BLaER1 treated with 17β-estradiol and CSF1 and Interleukin-3, amounts not matched to agents 10 nM and 100 nM (cell line): ENCODE measurements at regions not wholly inside any gene's neighbourhood (a gene's known extent, or its start where the extent isn't known, plus 50 kb on each side); places are given as distances from the start of the nearest gene placed in this dataset.

Source experiments
- H3K27ac ChIP-seq, 11 experiments: shearing (Covaris generic); formaldehyde crosslinking; 2 replicates each; pipeline ENCODE4 v1.8.1; 2022
- H3K27me3 ChIP-seq, 11 experiments: shearing (Covaris generic); formaldehyde crosslinking; 2 replicates each; pipeline ENCODE4 v1.8.1; 2022
- H3K36me3 ChIP-seq, 11 experiments: shearing (Covaris generic); formaldehyde crosslinking; 2 replicates each; pipeline ENCODE4 v1.8.1; 2022
- H3K4me1 ChIP-seq, 10 experiments: shearing (Covaris generic); formaldehyde crosslinking; 2 replicates each; pipeline ENCODE4 v1.8.1; 2022
- H3K4me2 ChIP-seq, 11 experiments: shearing (Covaris generic); formaldehyde crosslinking; 2 replicates each; pipeline ENCODE4 v1.8.1; 2022
- H3K4me3 ChIP-seq, 10 experiments: shearing (Covaris generic); formaldehyde crosslinking; 2 replicates each; pipeline ENCODE4 v1.8.1; 2022
- H3K9ac ChIP-seq, 11 experiments: shearing (Covaris generic); formaldehyde crosslinking; 2 replicates each; pipeline ENCODE4 v1.8.1; 2022
- H3K9me3 ChIP-seq, 11 experiments: shearing (Covaris generic); formaldehyde crosslinking; replicated peaks in 1 of 11; 2 replicates each; pipeline ENCODE4 v1.8.1; 2022
- H4K20me1 ChIP-seq, 11 experiments: shearing (Covaris generic); formaldehyde crosslinking; 2 replicates each; pipeline ENCODE4 v1.8.1; 2022
- Cebpa-rat ChIP-seq, 11 experiments: shearing (Covaris generic); IDR thresholded peaks; 2 replicates each; pipeline ENCODE4 v1.8.1; 2022

DNA sequence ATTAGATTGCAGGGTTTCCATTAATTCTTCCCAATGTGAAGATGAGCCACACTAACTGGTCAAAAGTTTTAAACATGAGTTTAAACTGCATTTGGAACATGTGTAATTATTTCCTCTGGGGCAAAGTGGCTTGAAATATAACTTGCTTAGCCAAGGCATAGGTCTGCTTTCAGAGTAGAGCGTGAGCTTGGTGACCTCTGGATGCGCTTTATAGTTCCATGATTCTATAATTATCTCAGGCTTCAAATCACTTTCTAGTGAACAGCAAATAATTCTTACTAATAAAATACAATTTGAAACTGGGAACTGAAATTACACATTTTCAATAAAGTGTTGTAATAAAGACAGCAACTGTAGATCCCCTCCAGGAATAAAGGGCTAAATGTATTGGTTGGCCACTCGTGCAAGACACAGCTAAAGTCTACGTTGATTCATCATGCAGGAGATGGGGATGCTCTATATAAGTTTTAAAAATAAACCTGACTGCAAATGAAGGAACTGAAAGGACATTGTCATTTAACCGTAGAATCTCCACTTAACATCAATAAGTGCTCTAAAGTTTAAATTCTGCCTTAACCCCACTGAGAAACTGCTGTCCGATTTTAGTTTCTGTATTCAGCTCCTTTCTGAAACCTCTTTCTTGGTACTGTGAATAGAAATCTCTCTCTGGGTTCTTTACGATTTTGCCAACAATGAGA is 460.0 kb downstream of the PSAT1 start:
- no peaks in the 10 kb centered on the region for H3K27me3 ChIP-seq
- H4K20me1 ChIP-seq = no peaks in the 10 kb centered on the region
- peaks cover 0 to 9% (median 0%) of the 10 kb centered on the region in 11 experiments; a peak in 4 of 22 replicates for H3K9me3 ChIP-seq
- H3K4me3 ChIP-seq = peak overlapping the region in 2 of 10 experiments; percentile 16 to 21; a peak in 1 of 20 replicates
- H3K36me3 ChIP-seq = no peaks in the 10 kb centered on the region
- peaks cover 15 to 33% (median 25%) of the 10 kb centered on the region in 10 experiments for H3K4me1 ChIP-seq
- peak overlapping the region in 6 of 11 experiments; percentile 5 to 35 (median 30); a peak in 6 of 22 replicates for H3K27ac ChIP-seq
- peak overlapping the region; percentile 45 to 76 (median 61) for H3K4me2 ChIP-seq
- no peak for TF ChIP-seq Cebpa-rat (IDR thresholded peaks at IDR 0.05)
- H3K9ac ChIP-seq = peak overlapping the region in 1 of 11 experiments; percentile 43; a peak in 2 of 22 replicates

DNA sequence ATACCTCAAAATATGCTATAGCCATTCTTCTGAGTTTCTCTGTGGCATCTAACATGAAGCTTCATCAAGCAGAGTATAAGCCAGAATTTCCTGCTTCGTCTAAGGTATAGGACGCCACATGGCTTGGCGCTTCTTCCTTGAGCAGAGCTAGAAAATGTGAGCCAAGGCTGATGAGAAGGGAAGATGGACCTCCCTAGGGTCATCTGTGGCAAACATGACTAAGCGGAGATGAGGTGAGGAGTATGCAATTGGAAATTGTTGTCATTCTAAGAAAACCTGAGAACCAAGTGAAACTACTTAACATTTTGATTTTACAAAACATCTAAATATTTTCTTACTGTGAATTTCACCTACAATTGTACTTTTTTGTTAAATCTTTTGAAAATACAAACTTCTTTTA is 466.5 kb downstream of the PSAT1 start:
- peaks cover 0 to 9% (median 0%) of the 10 kb centered on the region in 11 experiments; a peak in 2 of 22 replicates for H3K9me3 ChIP-seq
- H3K4me3 ChIP-seq = no peak overlapping the region
- peaks cover 0 to 56% (median 31%) of the 10 kb centered on the region in 10 experiments; a peak in 15 of 20 replicates for H3K4me1 ChIP-seq
- no peak overlapping the region for H3K27ac ChIP-seq
- H4K20me1 ChIP-seq = no peaks in the 10 kb centered on the region
- no peak overlapping the region for H3K9ac ChIP-seq
- H3K4me2 ChIP-seq = peak overlapping the region in 3 of 11 experiments; percentile 10 to 17 (median 14); a peak in 5 of 22 replicates
- no peak for TF ChIP-seq Cebpa-rat (IDR thresholded peaks at IDR 0.05)
- no peaks in the 10 kb centered on the region for H3K27me3 ChIP-seq
- H3K36me3 ChIP-seq = no peaks in the 10 kb centered on the region

GRCh38 chr9:78765861-78766260 is 468.9 kb downstream of the PSAT1 start:
- Histone ChIP-seq H3K4me2 (peak overlapping the region in 7 of 11 experiments; percentile 35 to 67 (median 46); a peak in 14 of 22 replicates), H3K9me3 (no peaks in the 10 kb centered on the region), H3K36me3 (no peaks in the 10 kb centered on the region), H3K4me1 (peaks cover 0 to 51% (median 30%) of the 10 kb centered on the region in 10 experiments; a peak in 16 of 20 replicates), H3K4me3 (no peak overlapping the region), H3K27ac (no peak overlapping the region), H3K27me3 (no peaks in the 10 kb centered on the region), H3K9ac (no peak overlapping the region), H4K20me1 (no peaks in the 10 kb centered on the region)
- no peak for TF ChIP-seq Cebpa-rat (IDR thresholded peaks at IDR 0.05)

- H3K27ac ChIP-seq = no peak overlapping the region
- no peak for TF ChIP-seq Cebpa-rat (IDR thresholded peaks at IDR 0.05)
- H3K4me1 ChIP-seq = peaks cover 0 to 51% (median 30%) of the 10 kb centered on the region in 10 experiments; a peak in 16 of 20 replicates
- H3K9ac ChIP-seq = no peak overlapping the region
- H3K27me3 ChIP-seq = no peaks in the 10 kb centered on the region
- no peaks in the 10 kb centered on the region for H4K20me1 ChIP-seq
- no peaks in the 10 kb centered on the region for H3K36me3 ChIP-seq
- H3K9me3 ChIP-seq = no peaks in the 10 kb centered on the region
- no peak overlapping the region; a peak in 1 of 22 replicates for H3K4me2 ChIP-seq
- H3K4me3 ChIP-seq = no peak overlapping the region
Measured at GRCh38 chr9:78767490-78767889, 470.6 kb downstream of the PSAT1 start.

DNA sequence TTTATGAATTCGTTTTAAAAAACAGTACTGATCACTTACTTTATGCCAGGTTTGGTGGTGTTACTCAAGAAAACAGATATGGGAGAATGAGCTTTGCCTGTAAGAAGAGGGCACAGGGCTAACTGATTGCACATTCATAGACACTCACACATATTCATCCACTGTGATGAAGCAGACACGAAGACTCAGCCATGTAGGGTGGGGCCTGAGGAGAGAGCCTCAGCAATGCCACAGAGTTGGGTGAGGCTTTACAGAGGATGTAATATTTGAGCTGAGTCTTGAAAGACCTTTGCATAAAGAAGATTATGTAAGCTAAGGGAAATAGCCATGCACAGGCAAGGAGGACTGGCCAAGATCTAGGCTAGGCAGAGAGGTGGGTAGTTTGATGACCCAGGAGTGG is 472.8 kb downstream of the PSAT1 start:
- no peak overlapping the region; a peak in 1 of 22 replicates for H3K4me2 ChIP-seq
- H4K20me1 ChIP-seq = no peaks in the 10 kb centered on the region
- no peak overlapping the region for H3K4me3 ChIP-seq
- TF ChIP-seq Cebpa-rat (IDR thresholded peaks at IDR 0.05) = no peak
- H3K36me3 ChIP-seq = no peaks in the 10 kb centered on the region
- peaks cover 0 to 30% (median 20%) of the 10 kb centered on the region in 10 experiments; a peak in 18 of 20 replicates for H3K4me1 ChIP-seq
- no peaks in the 10 kb centered on the region for H3K9me3 ChIP-seq
- no peak overlapping the region for H3K9ac ChIP-seq
- H3K27me3 ChIP-seq = no peaks in the 10 kb centered on the region
- no peak overlapping the region for H3K27ac ChIP-seq

DNA sequence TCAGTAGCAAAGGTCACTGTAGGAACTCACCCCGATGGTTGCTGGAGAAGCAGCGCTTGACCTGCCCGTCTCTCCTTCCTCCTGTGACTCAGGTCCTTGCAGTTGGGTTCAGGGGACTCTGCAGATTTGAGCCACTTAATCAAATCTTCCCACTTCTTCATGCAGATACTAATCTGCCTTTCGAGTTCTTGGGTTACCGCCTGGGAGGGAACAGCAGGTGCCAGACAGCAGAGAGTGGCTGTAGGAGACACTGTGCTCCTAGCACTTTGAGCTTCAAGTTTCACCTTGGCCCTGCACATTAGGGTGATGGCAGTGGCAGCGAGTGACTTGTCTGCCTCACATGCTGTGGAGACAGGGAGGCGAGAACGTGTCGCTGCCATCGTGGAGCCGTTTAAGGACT is 478.3 kb downstream of the PSAT1 start:
- TF ChIP-seq Cebpa-rat (IDR thresholded peaks at IDR 0.05) = no peak
- H3K9ac ChIP-seq = no peak overlapping the region
- H3K27me3 ChIP-seq = no peaks in the 10 kb centered on the region
- H4K20me1 ChIP-seq = no peaks in the 10 kb centered on the region
- H3K36me3 ChIP-seq = no peaks in the 10 kb centered on the region
- no peaks in the 10 kb centered on the region for H3K9me3 ChIP-seq
- no peak overlapping the region for H3K4me3 ChIP-seq
- H3K27ac ChIP-seq = 0 out of 22 replicates have a peak overlapping the region, but pooled peaks of 1 of the 11 experiments have one; percentile 60
- peak overlapping the region in 10 of 11 experiments; percentile 51 to 81 (median 62); a peak in 13 of 22 replicates for H3K4me2 ChIP-seq
- H3K4me1 ChIP-seq = peaks cover 17 to 41% (median 20%) of the 10 kb centered on the region in 10 experiments

GRCh38 chr9:78775696-78776295 is 478.9 kb downstream of the PSAT1 start:
- TF ChIP-seq Cebpa-rat (IDR thresholded peaks at IDR 0.05) = no peak
- Histone ChIP-seq H3K4me2 (peak overlapping the region; percentile 51 to 81 (median 61)), H3K27ac (peak overlapping the region in 3 of 11 experiments; percentile 17 to 60 (median 45); a peak in 6 of 22 replicates)

GRCh38 chr9:78777747-78778146 is 480.8 kb downstream of the PSAT1 start:
- no peak overlapping the region for H3K27ac ChIP-seq
- H3K4me1 ChIP-seq = peaks cover 17 to 41% (median 20%) of the 10 kb centered on the region in 10 experiments
- H3K9me3 ChIP-seq = no peaks in the 10 kb centered on the region
- TF ChIP-seq Cebpa-rat (IDR thresholded peaks at IDR 0.05) = no peak
- H4K20me1 ChIP-seq = no peaks in the 10 kb centered on the region
- peak overlapping the region in 2 of 11 experiments; percentile 79 to 81; a peak in 3 of 22 replicates for H3K4me2 ChIP-seq
- no peaks in the 10 kb centered on the region for H3K36me3 ChIP-seq
- no peak overlapping the region for H3K4me3 ChIP-seq
- no peaks in the 10 kb centered on the region for H3K27me3 ChIP-seq
- H3K9ac ChIP-seq = no peak overlapping the region

More at GRCh38 chr9:78775696-78776295, 478.9 kb downstream of the PSAT1 start:
- Histone ChIP-seq H3K36me3 (no peaks in the 10 kb centered on the region), H3K4me1 (peaks cover 17 to 41% (median 20%) of the 10 kb centered on the region in 10 experiments), H4K20me1 (no peaks in the 10 kb centered on the region), H3K27me3 (no peaks in the 10 kb centered on the region), H3K4me3 (no peak overlapping the region; a peak in 1 of 20 replicates), H3K9ac (no peak overlapping the region), H3K9me3 (no peaks in the 10 kb centered on the region)

GRCh38 chr9:78778318-78778717 is 481.4 kb downstream of the PSAT1 start:
- H3K4me3 ChIP-seq = no peak overlapping the region
- no peak overlapping the region for H3K4me2 ChIP-seq
- no peaks in the 10 kb centered on the region for H4K20me1 ChIP-seq
- no peak for TF ChIP-seq Cebpa-rat (IDR thresholded peaks at IDR 0.05)
- peaks cover 17 to 41% (median 20%) of the 10 kb centered on the region in 10 experiments for H3K4me1 ChIP-seq
- H3K9me3 ChIP-seq = no peaks in the 10 kb centered on the region
- H3K27ac ChIP-seq = no peak overlapping the region
- no peak overlapping the region for H3K9ac ChIP-seq
- H3K27me3 ChIP-seq = no peaks in the 10 kb centered on the region
- no peaks in the 10 kb centered on the region for H3K36me3 ChIP-seq
